Suprapubic skin (tissue), 3 donors: ENCODE measurements at regions not wholly inside any gene's neighbourhood (a gene's known extent, or its start where the extent isn't known, plus 50 kb on each side); places are given as distances from the start of the nearest gene placed in this dataset.

ENCODE experiments used
- POLR2A ChIP-seq, 2 donors: fragments of 450-650 bp; IDR thresholded peaks; one replicate each; pipeline ENCODE4 v1.6.1; 2017; ENCODE audit warnings: antibody characterized with exemption in 2 of 2, mild to moderate bottlenecking in 2 of 2, moderate library complexity in 2 of 2
- TF ChIP-seq, protein P1 (sequence below), 2 donors: fragments of 200-600 bp in 1 of 2; fragments of 450-650 bp in 1 of 2; sonication (generic) in 1 of 2; IDR thresholded peaks; one replicate each; pipeline ENCODE4 v1.5.1; 2016 to 2019; ENCODE audit warnings: antibody characterized with exemption in 2 of 2, mild to moderate bottlenecking in 1 of 2, moderate library complexity in 1 of 2

DNA sequence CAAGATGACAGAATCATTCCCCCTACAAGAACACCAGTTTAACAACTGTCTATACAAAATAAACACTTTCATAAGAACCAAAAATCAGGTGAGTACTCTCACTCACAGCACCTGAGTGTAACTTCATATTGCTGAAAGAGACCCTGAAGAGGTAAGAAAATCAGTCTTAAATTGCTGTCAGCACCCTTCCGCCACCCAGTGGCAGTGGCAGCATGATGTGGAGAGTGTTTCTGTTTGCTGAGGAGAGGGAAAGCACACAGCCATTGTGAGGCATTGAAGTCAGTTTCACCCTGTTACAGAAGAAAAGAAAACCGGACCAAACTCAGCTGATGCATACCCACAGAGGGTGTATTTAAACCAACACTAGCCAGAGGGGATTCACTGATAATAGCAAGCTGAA lies 1240.8 kb upstream of the CRIM1 start:
- TF ChIP-seq, protein P1, sequence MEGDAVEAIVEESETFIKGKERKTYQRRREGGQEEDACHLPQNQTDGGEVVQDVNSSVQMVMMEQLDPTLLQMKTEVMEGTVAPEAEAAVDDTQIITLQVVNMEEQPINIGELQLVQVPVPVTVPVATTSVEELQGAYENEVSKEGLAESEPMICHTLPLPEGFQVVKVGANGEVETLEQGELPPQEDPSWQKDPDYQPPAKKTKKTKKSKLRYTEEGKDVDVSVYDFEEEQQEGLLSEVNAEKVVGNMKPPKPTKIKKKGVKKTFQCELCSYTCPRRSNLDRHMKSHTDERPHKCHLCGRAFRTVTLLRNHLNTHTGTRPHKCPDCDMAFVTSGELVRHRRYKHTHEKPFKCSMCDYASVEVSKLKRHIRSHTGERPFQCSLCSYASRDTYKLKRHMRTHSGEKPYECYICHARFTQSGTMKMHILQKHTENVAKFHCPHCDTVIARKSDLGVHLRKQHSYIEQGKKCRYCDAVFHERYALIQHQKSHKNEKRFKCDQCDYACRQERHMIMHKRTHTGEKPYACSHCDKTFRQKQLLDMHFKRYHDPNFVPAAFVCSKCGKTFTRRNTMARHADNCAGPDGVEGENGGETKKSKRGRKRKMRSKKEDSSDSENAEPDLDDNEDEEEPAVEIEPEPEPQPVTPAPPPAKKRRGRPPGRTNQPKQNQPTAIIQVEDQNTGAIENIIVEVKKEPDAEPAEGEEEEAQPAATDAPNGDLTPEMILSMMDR (IDR thresholded peaks at IDR 0.05) = no peak
- no peak for TF ChIP-seq POLR2A (IDR thresholded peaks at IDR 0.05)
